ENCODE measurements at regions not wholly inside any gene's neighbourhood (a gene's known extent, or its start where the extent isn't known, plus 50 kb on each side); places are given as distances from the start of the nearest gene placed in this dataset.

DNA sequence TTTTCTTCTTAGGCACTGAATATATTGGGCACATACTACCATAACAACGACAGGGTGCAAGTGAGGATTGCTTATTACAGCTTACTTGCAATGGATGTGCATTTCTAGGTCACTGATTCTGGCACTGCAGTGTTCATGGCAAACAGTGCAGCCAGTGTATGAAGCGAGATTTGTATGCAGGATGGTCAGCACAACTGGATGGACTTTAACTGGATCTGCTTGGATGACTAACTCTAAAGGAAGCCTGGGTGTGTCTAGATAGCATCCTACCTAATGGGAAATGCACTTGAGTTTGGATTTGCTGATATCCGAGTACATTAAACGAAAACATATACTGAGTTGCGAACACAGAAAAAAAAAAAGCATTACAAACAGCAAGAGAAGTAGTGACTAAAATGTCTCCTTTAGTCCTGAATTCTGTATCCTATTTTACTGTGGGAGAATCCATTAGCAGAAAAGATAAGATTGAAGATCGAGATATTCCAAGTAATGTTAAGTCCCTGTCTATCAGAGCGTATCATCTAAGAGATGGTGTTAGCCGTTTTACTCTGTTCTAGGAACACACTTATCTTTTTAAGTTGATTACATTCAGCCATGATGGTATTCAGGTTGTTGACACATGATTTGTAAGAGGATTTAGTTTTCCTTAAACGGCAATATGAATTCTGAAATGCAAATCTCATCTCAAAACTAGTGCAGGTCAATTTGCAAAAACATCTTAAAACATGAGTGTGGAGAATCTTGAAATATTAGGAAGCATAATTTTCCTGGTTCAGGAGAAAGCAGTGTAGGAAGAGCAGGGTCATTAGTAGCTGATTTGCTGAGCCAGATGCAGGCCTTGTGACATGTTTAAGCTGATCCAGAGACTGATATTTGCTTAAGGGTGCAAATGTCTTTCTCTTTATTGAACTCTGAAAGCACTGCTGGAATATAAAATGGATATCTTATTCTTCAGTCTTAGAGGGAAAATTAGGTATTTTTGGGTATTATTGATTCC is 142.6 kb upstream of the CPHXL start:
- TF ChIP-seq, protein P1, sequence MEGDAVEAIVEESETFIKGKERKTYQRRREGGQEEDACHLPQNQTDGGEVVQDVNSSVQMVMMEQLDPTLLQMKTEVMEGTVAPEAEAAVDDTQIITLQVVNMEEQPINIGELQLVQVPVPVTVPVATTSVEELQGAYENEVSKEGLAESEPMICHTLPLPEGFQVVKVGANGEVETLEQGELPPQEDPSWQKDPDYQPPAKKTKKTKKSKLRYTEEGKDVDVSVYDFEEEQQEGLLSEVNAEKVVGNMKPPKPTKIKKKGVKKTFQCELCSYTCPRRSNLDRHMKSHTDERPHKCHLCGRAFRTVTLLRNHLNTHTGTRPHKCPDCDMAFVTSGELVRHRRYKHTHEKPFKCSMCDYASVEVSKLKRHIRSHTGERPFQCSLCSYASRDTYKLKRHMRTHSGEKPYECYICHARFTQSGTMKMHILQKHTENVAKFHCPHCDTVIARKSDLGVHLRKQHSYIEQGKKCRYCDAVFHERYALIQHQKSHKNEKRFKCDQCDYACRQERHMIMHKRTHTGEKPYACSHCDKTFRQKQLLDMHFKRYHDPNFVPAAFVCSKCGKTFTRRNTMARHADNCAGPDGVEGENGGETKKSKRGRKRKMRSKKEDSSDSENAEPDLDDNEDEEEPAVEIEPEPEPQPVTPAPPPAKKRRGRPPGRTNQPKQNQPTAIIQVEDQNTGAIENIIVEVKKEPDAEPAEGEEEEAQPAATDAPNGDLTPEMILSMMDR (IDR thresholded peaks at IDR 0.05): no peak
- no peak for TF ChIP-seq POLR2A (IDR thresholded peaks at IDR 0.05)
